Lower lobe of right lung (tissue), 2 donors: ENCODE measurements at regions not wholly inside any gene's neighbourhood (a gene's known extent, or its start where the extent isn't known, plus 50 kb on each side); places are given as distances from the start of the nearest gene placed in this dataset.

Source experiments
- ATAC-seq, 2 donors: fragments of 200-7000 bp; cut with Tn5 transposase; one replicate each; pipeline ENCODE4 v1.9.1; 2020 to 2022; ENCODE audit warnings: mild to moderate bottlenecking in 2 of 2, moderate library complexity in 2 of 2
- DNase-seq: peaks from one replicate; pipeline ENCODE4 v3.0.0-alpha.2; 2020
- H3K27ac ChIP-seq: fragments of 200-600 bp; one replicate; pipeline ENCODE4 v1.8.0; 2022
- H3K27me3 ChIP-seq: fragments of 200-600 bp; one replicate; pipeline ENCODE4 v1.8.0; 2022; ENCODE audit warnings: low read depth
- H3K36me3 ChIP-seq: fragments of 200-600 bp; one replicate; pipeline ENCODE4 v1.8.0; 2022; ENCODE audit warnings: mild to moderate bottlenecking
- H3K4me1 ChIP-seq: fragments of 200-600 bp; one replicate; pipeline ENCODE4 v1.8.0; 2022
- H3K4me3 ChIP-seq: fragments of 200-600 bp; one replicate; pipeline ENCODE4 v1.8.0; 2022; ENCODE audit warnings: mild to moderate bottlenecking
- H3K9me3 ChIP-seq: fragments of 200-600 bp; one replicate; pipeline ENCODE4 v1.8.0; 2022
- CTCF ChIP-seq: fragments of 200-600 bp; IDR thresholded peaks from one replicate; pipeline ENCODE4 v1.8.0; 2022; ENCODE audit warnings: antibody characterized with exemption, mild to moderate bottlenecking
- intact Hi-C: fragments of 100-400 bp; cut with DNase I; formaldehyde crosslinking; loops from one replicate; pipeline ENCODE4 v1.11.0; 2022
- donor health status: DM: no; HTN: yes; CAD: no; lungs with severe emphysema.

GRCh38 chr14:58713677-58714076, 75.9 kb downstream of the DACT1 start:
- ATAC-seq (no peak), DNase-seq (no peak)
- Histone ChIP-seq H3K4me1 (peaks cover 7% of the 10 kb centered on the region), H3K36me3 (no peaks in the 10 kb centered on the region), H3K9me3 (no peaks in the 10 kb centered on the region), H3K27ac (no peak overlapping the region), H3K27me3 (no peaks in the 10 kb centered on the region), H3K4me3 (no peak overlapping the region)
- no peak for TF ChIP-seq CTCF
- intact Hi-C loops = no loop called here

DNA sequence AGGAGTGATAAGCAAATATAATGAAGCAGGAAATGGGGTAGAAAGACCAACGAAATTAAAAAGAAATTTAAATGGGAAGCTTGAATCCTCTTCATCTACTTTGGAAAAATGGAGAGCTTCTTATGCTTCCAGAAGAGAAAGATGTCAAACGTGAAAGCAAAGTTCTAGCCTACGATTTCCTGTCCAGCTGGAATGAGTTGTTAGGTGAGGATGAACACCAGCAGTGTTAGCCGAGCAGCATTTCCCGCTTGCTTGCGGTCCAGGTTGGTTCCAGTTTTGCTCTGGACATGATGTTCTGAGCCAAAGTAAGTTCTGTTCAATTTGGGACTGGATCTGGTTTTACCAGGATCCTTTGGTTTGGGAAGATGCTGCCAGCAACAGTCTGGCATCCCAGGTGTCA, 78.9 kb downstream of the DACT1 start:
- no peaks in the 10 kb centered on the region for H3K36me3 ChIP-seq
- H3K4me3 ChIP-seq = no peak overlapping the region
- no peak for ATAC-seq

GRCh38 chr14:58717211-58717610, 79.4 kb downstream of the DACT1 start:
- DNase-seq (no peak), ATAC-seq (no peak)
- Histone ChIP-seq H3K4me3 (no peak overlapping the region), H3K27me3 (no peaks in the 10 kb centered on the region), H3K4me1 (peaks cover 7% of the 10 kb centered on the region), H3K9me3 (no peaks in the 10 kb centered on the region), H3K27ac (no peak overlapping the region), H3K36me3 (no peaks in the 10 kb centered on the region)
- intact Hi-C loops = no loop called here
- TF ChIP-seq CTCF = no peak

More for the DNA sequence above, 78.9 kb downstream of the DACT1 start:
- intact Hi-C loops = no loop called here
- no peak for DNase-seq
- no peak overlapping the region for H3K27ac ChIP-seq
- no peaks in the 10 kb centered on the region for H3K27me3 ChIP-seq
- no peak for TF ChIP-seq CTCF
- no peaks in the 10 kb centered on the region for H3K9me3 ChIP-seq
- H3K4me1 ChIP-seq = peaks cover 7% of the 10 kb centered on the region

- peaks cover 7% of the 10 kb centered on the region for H3K4me1 ChIP-seq
- H3K27ac ChIP-seq = no peak overlapping the region
- no peak for ATAC-seq
- no peaks in the 10 kb centered on the region for H3K27me3 ChIP-seq
- no peaks in the 10 kb centered on the region for H3K9me3 ChIP-seq
- TF ChIP-seq CTCF = no peak
- intact Hi-C loops = no loop called here
- no peak overlapping the region for H3K4me3 ChIP-seq
- no peak for DNase-seq
- no peaks in the 10 kb centered on the region for H3K36me3 ChIP-seq
Measured at GRCh38 chr14:58717813-58718212, 80.1 kb downstream of the DACT1 start.

DNA sequence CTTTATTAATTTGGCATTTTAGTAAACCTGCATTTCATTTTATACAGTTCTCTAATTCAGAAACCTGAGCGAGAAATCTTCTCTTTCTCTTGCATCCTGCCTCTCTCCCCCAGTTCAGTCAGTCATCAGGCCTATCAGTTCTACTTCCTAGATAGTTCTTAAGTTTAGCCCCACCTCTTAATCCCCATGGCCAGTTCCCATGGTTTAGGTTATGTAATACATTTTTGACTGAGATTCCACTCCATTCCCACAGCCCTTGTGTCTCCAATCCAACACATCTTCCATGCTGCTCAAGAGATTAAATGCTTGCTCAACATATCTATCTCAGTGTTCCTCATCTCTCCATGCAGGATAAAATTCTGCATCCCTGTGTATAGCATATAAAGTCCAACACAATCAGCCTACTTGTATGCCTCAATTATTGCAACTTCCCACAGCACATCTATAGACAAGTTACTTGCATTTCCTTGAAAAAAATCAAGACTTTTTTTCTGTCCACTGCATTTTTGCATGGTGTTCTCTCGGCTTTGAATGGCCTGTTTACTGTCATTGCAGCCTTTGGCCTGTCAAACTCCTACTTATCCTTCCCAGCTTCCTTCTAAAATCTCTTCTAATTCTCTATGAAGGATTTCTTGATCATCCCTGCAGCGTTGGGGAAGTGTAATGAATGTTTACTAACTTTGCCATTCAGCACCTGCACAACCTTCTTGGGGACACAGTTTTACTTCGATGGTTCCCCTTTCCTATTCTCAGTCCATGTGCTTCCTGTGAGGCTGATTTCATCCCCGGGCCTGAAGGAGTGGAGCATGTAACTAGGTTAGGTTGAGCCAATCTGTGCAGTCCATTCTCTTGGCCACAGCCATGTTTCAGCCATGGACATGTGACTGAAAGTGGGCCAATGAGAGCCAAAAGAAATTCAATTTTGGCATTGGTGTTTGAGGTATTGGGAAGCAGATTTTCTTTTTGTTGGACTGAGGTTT, 80.8 kb downstream of the DACT1 start:
- H3K27ac ChIP-seq = no peak overlapping the region
- no peaks in the 10 kb centered on the region for H3K27me3 ChIP-seq
- no peaks in the 10 kb centered on the region for H3K9me3 ChIP-seq
- ATAC-seq (no peak), DNase-seq (no peak)
- intact Hi-C loops = no loop called here
- TF ChIP-seq CTCF = no peak
- no peaks in the 10 kb centered on the region for H3K36me3 ChIP-seq
- no peak overlapping the region for H3K4me3 ChIP-seq
- peaks cover 7% of the 10 kb centered on the region for H3K4me1 ChIP-seq
